Body of pancreas (tissue), 4 donors: ENCODE measurements at regions not wholly inside any gene's neighbourhood (a gene's known extent, or its start where the extent isn't known, plus 50 kb on each side); places are given as distances from the start of the nearest gene placed in this dataset.

Experiments
- CTCF ChIP-seq, 7 experiments: fragments of 450-650 bp in 4 of 7; fragments of 200-600 bp in 3 of 7; sonication (generic) in 3 of 7; IDR thresholded peaks; one replicate each; pipeline ENCODE4 v1.5.1; 2016 to 2019; ENCODE audit warnings: antibody characterized with exemption in 7 of 7
- POLR2A ChIP-seq, 3 donors: fragments of 450-650 bp; IDR thresholded peaks; one replicate each; pipeline ENCODE4 v1.6.1; 2016; ENCODE audit warnings: antibody characterized with exemption in 3 of 3, mild to moderate bottlenecking in 2 of 3

GRCh38 chr12:126027825-126028224 is 962.6 kb downstream of the AACS start:
- TF ChIP-seq CTCF (IDR thresholded peaks at IDR 0.05) (no peak), POLR2A (IDR thresholded peaks at IDR 0.05) (no peak)
